ENCODE measurements at regions not wholly inside any gene's neighbourhood (a gene's known extent, or its start where the extent isn't known, plus 50 kb on each side); places are given as distances from the start of the nearest gene placed in this dataset.
A peak's percentile ranks its signal among the peaks of the same experiment; 100 is the strongest.
"Not testable (repeated sequence)": the region's sequence is repeated elsewhere in the genome, so short reads cannot be mapped to it uniquely, and the experiment has no call there.

GRCh38 chr13:48583859-48584311 is 51.0 kb upstream of the RCBTB2 start:
- no peak for DNase-seq

- no peak for DNase-seq
Measured at GRCh38 chr13:48585456-48585840, 52.6 kb upstream of the RCBTB2 start.

GRCh38 chr13:48586591-48587103 is 53.8 kb upstream of the RCBTB2 start:
- no peak for DNase-seq

- no peak for DNase-seq
Measured at GRCh38 chr13:48588120-48588519, 55.2 kb upstream of the RCBTB2 start.

GRCh38 chr13:48590141-48590901 is 57.4 kb upstream of the RCBTB2 start:
- no peak for DNase-seq

- DNase-seq, result not testable (repeated sequence)
Measured at GRCh38 chr13:48591124-48591872, 58.4 kb upstream of the RCBTB2 start.

GRCh38 chr13:48591889-48592687 is 59.2 kb upstream of the RCBTB2 start:
- no peak for DNase-seq

GRCh38 chr13:48592688-48593049 is 59.8 kb upstream of the RCBTB2 start:
- no peak for DNase-seq

GRCh38 chr13:48593536-48593935 is 60.2 kb upstream of the CYSLTR2 start:
- no peak for DNase-seq

GRCh38 chr13:48594096-48594815 is 59.5 kb upstream of the CYSLTR2 start:
- no peak for DNase-seq

GRCh38 chr13:48595431-48596429 is 58.0 kb upstream of the CYSLTR2 start:
- peak; percentile 71 for DNase-seq

- DNase-seq, result peak; percentile 81
Measured at GRCh38 chr13:48600374-48601364, 53.1 kb upstream of the CYSLTR2 start.

- no peak for DNase-seq
Measured at GRCh38 chr13:48602296-48603016, 51.3 kb upstream of the CYSLTR2 start.

- DNase-seq, result no peak
Measured at GRCh38 chr13:48603375-48603774, 50.4 kb upstream of the CYSLTR2 start.

Data from renal pelvis (tissue), 1 donor.